ENCODE measurements at regions not wholly inside any gene's neighbourhood (a gene's known extent, or its start where the extent isn't known, plus 50 kb on each side); places are given as distances from the start of the nearest gene placed in this dataset.

DNA sequence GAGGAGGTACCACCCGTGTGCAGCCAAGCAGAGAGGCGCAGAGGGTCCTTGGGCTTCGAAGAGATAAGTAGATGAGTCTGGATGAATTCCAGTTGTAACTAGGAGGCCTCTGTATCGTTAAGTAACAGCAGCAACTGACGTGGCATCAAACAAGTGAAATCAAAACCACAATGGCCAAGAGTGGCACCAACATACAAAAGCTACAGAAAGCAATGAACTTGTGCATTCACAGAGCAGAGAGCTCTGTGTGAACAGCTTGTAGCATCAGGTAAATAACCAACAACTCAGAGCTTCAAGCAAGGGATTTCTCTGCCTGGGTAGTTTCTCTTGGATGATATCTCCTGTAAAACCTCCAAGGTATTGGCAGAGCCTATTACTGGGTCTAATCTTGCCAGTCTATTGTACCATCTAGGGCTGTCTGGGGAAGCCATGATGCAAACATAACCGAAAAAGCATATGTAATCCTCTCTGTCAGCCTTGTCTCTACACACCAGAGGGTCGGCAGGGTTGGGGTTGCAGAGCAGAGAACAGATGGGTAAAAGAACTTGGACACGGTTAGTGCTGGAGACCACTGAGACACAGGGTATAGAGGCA lies 83.1 kb upstream of the USP47 start:
- Histone ChIP-seq H4K20me1 (ENCODE audit: control insufficient read depth, extremely low read depth, insufficient read depth, low read length) (no peaks in the 10 kb centered on the region), H3K36me3 (ENCODE audit: control insufficient read depth in 2 of 2, extremely low read depth in 1 of 2, insufficient read depth in 2 of 2, low read length in 2 of 2) (no peaks in the 10 kb centered on the region), H3K27ac (ENCODE audit: control insufficient read depth, insufficient read depth, low read length) (no peak overlapping the region), H3K9me1 (ENCODE audit: control insufficient read depth, extremely low read depth, insufficient read depth, low read length) (no peaks in the 10 kb centered on the region), H3K4me3 (ENCODE audit: control insufficient read depth in 2 of 3, extremely low read depth in 1 of 3, insufficient read depth in 2 of 3, low read depth in 1 of 3, low read length in 3 of 3) (no peak overlapping the region), H2AFZ (ENCODE audit: control insufficient read depth, low read length) (no peak overlapping the region), H3K79me2 (ENCODE audit: control insufficient read depth, insufficient read depth, low read length) (no peaks in the 10 kb centered on the region), H3K9ac (ENCODE audit: control insufficient read depth, extremely low read depth, insufficient read depth, low read length) (no peak overlapping the region), H3K4me1 (ENCODE audit: control insufficient read depth, extremely low read depth, insufficient read depth, low read length) (no peaks in the 10 kb centered on the region), H3K27me3 (ENCODE audit: control insufficient read depth, extremely low read depth, insufficient read depth, low read length) (peaks cover 20% of the 10 kb centered on the region), H3K9me3 (ENCODE audit: control insufficient read depth, low read depth, low read length) (no peaks in the 10 kb centered on the region), H3K4me2 (ENCODE audit: control insufficient read depth, extremely low read depth, insufficient read depth, low read depth, low read length) (no peak overlapping the region)
- no peak for DNase-seq (ENCODE audit: low read depth, low spot score)
- FAIRE-seq = no peak
- dilution Hi-C loops (cut with MboI; ENCODE audit: extremely low pct_ligation_motif_present, low sequenced_read_pairs) = no loop called here
- no peak for TF ChIP-seq EZH2 (IDR thresholded peaks at IDR 0.05; ENCODE audit: low read length)

DNA sequence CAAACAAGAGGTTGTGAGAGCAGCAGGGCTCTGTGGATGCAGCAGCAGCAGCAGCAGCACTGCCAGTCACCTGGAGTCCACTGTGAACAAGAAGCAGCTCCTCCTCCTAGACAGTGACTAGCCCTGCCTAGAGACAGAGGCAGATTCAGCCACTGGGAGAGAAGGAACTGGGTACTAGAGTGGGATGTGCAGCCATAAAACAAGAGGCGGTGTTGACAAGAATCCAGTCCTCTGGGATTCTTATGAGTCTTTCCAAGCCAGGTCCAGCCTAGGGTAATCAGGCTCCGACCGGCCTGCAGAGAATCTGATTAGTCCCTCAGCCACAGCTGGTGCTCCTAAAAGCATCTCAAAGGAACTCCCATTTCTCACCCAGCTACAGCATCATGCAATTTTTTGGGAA lies 83.9 kb upstream of the USP47 start:
- dilution Hi-C loops (cut with MboI; ENCODE audit: extremely low pct_ligation_motif_present, low sequenced_read_pairs) = no loop called here
- Histone ChIP-seq H3K27me3 (ENCODE audit: control insufficient read depth, extremely low read depth, insufficient read depth, low read length) (peaks cover 19% of the 10 kb centered on the region), H3K4me1 (ENCODE audit: control insufficient read depth, extremely low read depth, insufficient read depth, low read length) (peaks cover 2% of the 10 kb centered on the region), H3K79me2 (ENCODE audit: control insufficient read depth, insufficient read depth, low read length) (no peaks in the 10 kb centered on the region), H3K9me3 (ENCODE audit: control insufficient read depth, low read depth, low read length) (no peaks in the 10 kb centered on the region), H2AFZ (ENCODE audit: control insufficient read depth, low read length) (no peak overlapping the region), H3K9me1 (ENCODE audit: control insufficient read depth, extremely low read depth, insufficient read depth, low read length) (no peaks in the 10 kb centered on the region), H3K9ac (ENCODE audit: control insufficient read depth, extremely low read depth, insufficient read depth, low read length) (no peak overlapping the region), H3K4me3 (ENCODE audit: control insufficient read depth in 2 of 3, extremely low read depth in 1 of 3, insufficient read depth in 2 of 3, low read depth in 1 of 3, low read length in 3 of 3) (no peak overlapping the region), H3K36me3 (ENCODE audit: control insufficient read depth in 2 of 2, extremely low read depth in 1 of 2, insufficient read depth in 2 of 2, low read length in 2 of 2) (no peaks in the 10 kb centered on the region), H4K20me1 (ENCODE audit: control insufficient read depth, extremely low read depth, insufficient read depth, low read length) (no peaks in the 10 kb centered on the region), H3K27ac (ENCODE audit: control insufficient read depth, insufficient read depth, low read length) (no peak overlapping the region), H3K4me2 (ENCODE audit: control insufficient read depth, extremely low read depth, insufficient read depth, low read depth, low read length) (no peak overlapping the region)
- FAIRE-seq (no peak), DNase-seq (ENCODE audit: low read depth, low spot score) (no peak)
- TF ChIP-seq EZH2 (IDR thresholded peaks at IDR 0.05; ENCODE audit: low read length) = no peak
- TF ChIP-seq, protein P1, sequence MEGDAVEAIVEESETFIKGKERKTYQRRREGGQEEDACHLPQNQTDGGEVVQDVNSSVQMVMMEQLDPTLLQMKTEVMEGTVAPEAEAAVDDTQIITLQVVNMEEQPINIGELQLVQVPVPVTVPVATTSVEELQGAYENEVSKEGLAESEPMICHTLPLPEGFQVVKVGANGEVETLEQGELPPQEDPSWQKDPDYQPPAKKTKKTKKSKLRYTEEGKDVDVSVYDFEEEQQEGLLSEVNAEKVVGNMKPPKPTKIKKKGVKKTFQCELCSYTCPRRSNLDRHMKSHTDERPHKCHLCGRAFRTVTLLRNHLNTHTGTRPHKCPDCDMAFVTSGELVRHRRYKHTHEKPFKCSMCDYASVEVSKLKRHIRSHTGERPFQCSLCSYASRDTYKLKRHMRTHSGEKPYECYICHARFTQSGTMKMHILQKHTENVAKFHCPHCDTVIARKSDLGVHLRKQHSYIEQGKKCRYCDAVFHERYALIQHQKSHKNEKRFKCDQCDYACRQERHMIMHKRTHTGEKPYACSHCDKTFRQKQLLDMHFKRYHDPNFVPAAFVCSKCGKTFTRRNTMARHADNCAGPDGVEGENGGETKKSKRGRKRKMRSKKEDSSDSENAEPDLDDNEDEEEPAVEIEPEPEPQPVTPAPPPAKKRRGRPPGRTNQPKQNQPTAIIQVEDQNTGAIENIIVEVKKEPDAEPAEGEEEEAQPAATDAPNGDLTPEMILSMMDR (optimal IDR thresholded peaks at IDR 0.05 in 1 of 3, IDR thresholded peaks at IDR 0.05 in 1 of 3, conservative IDR thresholded peaks at IDR 0.05 in 1 of 3; ENCODE audit: extremely low read depth in 1 of 3, insufficient read depth in 2 of 3, low read length in 3 of 3) = no peak

DNA sequence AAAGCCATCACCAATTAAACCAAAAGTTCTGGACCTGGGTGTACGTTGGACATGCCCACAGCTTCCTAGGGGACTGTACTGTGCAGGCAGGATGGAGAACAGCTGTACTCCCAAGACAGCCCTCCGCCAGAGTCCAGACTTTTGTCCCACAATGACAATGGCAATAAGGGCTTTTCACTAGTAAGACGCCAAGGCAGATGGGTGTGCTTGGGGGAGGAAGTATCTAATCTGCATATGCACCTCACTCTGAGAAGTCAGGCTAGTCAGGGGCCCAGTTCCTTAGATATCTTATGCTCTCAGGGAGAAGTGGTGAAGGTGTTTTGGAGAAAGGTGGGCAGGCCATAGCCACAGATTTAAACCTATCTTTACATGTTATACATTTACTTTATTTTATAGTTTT lies 85.1 kb upstream of the USP47 start:
- Histone ChIP-seq H3K27ac (ENCODE audit: control insufficient read depth, insufficient read depth, low read length) (no peak overlapping the region), H3K9me3 (ENCODE audit: control insufficient read depth, low read depth, low read length) (no peaks in the 10 kb centered on the region), H3K9ac (ENCODE audit: control insufficient read depth, extremely low read depth, insufficient read depth, low read length) (no peak overlapping the region), H3K4me3 (ENCODE audit: control insufficient read depth in 2 of 3, extremely low read depth in 1 of 3, insufficient read depth in 2 of 3, low read depth in 1 of 3, low read length in 3 of 3) (no peak overlapping the region), H3K36me3 (ENCODE audit: control insufficient read depth in 2 of 2, extremely low read depth in 1 of 2, insufficient read depth in 2 of 2, low read length in 2 of 2) (no peaks in the 10 kb centered on the region), H3K4me2 (ENCODE audit: control insufficient read depth, extremely low read depth, insufficient read depth, low read depth, low read length) (no peak overlapping the region), H3K4me1 (ENCODE audit: control insufficient read depth, extremely low read depth, insufficient read depth, low read length) (peaks cover 5% of the 10 kb centered on the region), H4K20me1 (ENCODE audit: control insufficient read depth, extremely low read depth, insufficient read depth, low read length) (no peaks in the 10 kb centered on the region), H3K9me1 (ENCODE audit: control insufficient read depth, extremely low read depth, insufficient read depth, low read length) (no peaks in the 10 kb centered on the region), H3K27me3 (ENCODE audit: control insufficient read depth, extremely low read depth, insufficient read depth, low read length) (peaks cover 15% of the 10 kb centered on the region), H3K79me2 (ENCODE audit: control insufficient read depth, insufficient read depth, low read length) (no peaks in the 10 kb centered on the region), H2AFZ (ENCODE audit: control insufficient read depth, low read length) (no peak overlapping the region)
- dilution Hi-C loops (cut with MboI; ENCODE audit: extremely low pct_ligation_motif_present, low sequenced_read_pairs) = no loop called here
- no peak for TF ChIP-seq EZH2 (IDR thresholded peaks at IDR 0.05; ENCODE audit: low read length)
- TF ChIP-seq, protein P1 (optimal IDR thresholded peaks at IDR 0.05 in 1 of 3, IDR thresholded peaks at IDR 0.05 in 1 of 3, conservative IDR thresholded peaks at IDR 0.05 in 1 of 3; ENCODE audit: extremely low read depth in 1 of 3, insufficient read depth in 2 of 3, low read length in 3 of 3) = no peak
- DNase-seq (ENCODE audit: low read depth, low spot score) (no peak), FAIRE-seq (no peak)
